NCI-H1930 (cell line): ENCODE measurements at regions not wholly inside any gene's neighbourhood (a gene's known extent, or its start where the extent isn't known, plus 50 kb on each side); places are given as distances from the start of the nearest gene placed in this dataset.
"Not testable (repeated sequence)": the region's sequence is repeated elsewhere in the genome, so short reads cannot be mapped to it uniquely, and the experiment has no call there.

ENCODE experiments used
- DNase-seq, 2 experiments: peaks; one replicate each; lab custom pipeline; 2025; lab: John Stamatoyannopoulos, UW

DNA sequence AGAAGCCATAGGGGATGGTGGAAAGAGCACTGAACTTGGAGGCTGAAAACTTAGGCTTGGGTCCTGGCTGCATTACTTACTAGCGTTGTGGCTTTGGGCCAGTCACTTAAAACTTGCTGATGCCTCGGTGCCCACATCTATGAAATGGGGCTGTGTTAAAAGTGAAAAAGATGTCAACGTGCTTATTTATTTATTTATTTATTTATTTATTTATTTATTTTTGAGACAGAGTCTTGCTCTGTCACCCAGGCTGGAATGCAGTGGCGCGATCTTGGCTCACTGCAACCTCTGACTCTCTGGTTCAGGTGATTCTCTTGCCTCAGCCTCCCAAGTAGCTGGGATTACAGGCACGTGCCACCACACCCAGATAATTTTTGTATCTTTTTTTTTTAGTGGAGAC, 94.3 kb downstream of the MRM1 start:
- DNase-seq = not testable (repeated sequence)

DNA sequence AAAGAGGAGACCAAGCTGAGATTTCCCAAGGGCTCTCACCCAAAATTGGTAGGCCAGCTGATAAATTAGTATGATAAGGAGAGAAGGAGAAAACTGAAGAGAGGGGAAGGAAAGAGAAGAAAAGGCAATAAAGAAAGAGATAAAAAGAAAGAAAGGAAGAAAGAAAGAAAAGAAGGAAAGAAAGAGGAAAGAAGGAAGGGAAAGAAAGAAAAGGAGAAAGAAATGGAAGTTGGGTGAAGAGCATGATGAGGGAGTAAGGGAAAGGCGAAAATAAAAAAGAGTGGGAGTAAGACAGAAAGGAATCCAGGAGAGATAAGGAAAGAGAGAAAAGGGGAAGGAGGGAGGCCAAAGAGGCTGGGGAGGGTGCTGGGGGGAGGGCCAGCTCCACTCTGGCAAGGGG, 95.4 kb downstream of the MRM1 start:
- DNase-seq = no peak

DNA sequence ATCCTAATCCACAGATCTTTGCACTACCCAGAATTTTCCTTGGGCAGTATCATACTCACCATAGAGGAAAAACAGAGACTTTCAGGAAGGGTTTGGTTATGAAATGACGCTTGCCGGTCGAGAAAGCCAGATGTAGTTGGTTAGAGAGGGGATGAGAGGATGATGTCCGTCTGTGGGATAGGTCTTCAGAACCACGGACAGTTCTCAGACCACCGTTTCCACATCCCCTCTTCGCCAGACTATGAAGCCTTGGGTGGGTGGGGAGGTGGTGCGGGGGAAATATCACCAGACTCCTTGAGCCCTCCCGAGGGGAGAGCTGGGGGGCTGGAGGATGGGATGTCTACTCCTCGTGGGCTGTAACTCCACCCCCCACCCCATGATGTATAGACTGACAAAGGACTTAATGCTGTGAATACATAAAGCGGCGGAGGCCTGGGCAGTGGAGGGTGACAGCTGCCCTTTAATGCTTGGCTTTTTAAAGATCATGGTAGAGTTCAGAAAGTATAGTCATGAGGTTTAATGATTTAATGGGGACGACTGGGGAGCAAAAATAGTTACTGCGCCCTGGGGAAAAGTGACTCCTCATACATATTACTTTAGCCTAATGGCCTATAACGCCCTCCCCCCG, 96.6 kb downstream of the MRM1 start:
- DNase-seq = no peak

DNA sequence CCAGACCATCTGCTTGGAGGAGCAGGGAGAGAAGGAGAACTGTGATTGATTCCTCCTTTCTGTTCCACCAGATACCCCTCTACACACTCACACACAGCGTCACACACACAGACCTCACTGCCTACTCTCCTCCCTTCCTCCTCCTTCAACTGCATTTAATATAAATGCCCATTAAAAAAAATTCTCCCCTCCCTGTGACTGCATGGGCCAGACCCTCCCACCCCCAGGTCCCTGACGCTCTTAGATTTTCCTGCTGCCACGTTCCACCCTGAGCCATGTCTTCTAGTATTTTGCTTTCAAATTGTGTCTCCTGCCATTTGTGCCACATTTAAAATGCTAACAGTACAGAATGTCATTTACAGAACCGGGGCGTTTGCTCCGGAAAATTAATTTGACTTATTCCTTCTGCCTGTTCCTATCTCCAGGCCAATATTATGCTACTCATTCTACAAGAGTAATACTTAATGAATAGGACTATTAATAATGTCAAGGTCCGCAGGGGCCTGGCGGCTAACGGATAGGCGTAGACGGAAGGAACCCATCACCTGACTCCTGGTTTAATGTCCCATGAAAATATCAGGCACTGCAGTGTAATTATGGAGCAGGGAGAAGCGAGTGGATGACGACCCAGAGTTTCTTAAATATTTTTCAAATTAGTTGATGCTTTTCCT, 100.2 kb downstream of the MRM1 start:
- DNase-seq = no peak

DNA sequence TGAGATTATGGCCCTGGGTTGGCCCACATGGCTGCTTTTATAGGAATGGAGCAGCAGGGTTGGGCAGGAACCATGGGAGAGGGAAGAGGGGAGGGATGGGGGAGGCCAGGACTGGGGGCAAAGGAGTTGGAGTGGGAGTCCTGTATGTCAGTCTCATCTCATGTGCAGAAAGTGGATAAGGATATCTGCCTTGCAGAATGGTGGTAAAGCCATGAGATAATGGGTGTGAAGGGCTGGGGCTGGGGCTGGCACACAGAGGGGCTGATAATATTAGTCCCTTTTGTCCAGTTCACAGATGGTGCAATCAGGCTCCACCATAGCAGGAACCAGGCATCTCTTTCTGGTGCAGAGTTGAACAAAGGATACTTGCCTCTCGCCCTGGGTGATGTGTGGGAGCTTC, 101.3 kb downstream of the MRM1 start:
- no peak for DNase-seq

DNA sequence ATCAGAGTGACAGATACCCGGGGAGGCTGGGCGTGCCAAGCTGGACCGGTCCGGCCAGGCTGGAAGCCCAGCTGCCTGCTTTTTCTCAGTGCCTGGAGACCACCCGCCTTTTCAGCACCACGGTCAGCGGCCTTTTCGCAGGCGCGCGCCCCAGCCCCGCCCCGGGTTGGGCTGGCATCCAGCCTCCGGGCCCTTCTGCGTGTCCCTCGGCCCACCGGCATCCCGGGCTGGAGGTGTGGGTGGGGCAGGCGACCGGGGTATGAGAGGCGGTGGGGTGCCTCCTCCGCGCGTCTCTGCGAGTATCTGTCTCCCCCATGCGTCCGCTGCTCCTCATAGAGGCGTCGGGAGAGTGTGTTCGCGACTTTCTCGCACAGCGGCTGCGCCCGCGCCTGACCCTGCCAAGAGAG, 102.5 kb downstream of the MRM1 start:
- no peak for DNase-seq

DNA sequence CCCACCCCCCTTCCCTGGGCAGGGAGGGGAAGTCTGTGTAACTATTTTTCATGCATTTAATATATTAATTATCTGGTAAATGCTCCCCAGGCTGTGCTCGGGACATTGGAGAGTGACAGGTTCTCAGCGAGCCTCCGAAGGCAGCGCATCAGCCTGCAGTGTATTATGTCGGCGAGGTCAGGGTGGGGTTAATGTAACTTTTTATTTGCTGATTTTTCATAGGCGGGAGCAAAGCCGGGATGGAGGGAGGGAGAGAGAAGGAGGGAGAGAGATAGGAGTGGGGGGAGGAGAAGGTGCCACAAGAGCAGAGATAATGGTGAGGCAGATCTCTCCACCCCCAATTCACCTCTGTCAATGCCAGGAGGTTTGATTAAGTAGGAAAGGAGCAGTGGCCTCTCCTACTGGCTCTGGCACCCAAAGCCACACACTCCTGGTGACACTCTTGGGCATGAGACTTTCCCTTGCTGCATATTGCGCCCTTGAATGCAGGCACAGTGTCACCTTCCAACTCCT, 104.0 kb downstream of the MRM1 start:
- DNase-seq = no peak

DNA sequence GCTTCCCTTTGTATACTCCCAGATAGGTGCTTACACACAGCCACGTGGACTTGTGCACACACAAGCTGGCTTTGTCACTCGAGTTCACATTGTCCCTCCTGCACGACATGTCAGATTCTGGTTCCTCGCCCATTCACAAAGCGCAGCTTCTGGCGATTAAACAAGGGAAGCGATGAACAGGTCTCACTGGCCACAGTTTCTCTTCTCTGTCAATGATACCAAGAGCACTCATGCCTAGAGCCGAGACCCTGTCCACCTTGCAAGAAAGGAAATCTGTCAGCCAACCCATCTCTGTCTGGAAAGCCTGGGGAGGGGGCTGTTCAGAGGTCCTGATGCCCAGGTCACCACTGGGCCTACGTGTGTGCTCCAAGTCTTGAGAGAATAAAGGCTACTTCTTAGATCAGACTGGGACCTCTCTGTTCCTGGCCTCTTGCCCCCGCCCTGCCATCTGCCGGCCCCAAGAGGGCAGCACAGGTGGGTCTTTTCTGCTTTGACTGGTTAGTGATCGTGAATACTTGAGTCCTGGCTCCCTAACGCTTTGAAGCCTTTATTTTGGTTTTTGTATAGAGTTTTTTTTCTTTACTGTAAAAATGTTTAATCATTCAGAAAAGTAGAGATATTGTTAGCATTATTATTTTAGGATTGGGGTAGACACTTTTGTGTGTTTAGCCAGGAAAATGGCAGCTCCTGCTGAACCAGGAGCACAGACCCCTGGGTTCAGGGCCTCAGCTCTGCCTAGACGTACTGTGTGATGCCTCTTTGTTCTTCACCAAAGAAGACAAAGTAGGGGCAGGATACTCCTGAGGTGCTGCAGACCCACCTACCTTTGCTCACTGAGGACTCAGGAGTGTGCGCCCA, 104.7 kb downstream of the MRM1 start:
- peak; percentile 47 to 61 for DNase-seq

DNA sequence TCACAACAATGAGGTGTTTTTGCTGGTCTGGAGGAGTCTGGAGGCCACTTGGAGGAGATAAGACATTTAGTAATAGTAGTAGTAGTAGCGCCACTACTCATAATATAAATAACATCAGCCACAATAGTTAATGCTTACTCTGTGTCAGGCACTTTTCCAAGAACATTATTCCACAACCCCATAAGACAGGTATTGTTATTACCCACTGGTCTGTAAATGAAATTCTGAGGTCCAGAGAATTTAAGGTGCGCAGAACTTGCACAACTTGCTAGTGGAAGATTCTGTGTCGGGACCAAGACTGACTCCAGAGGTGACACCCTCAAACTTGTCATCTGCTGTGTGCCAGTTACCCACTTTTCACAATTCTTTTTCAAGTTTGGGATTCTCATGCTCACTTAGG, 106.5 kb downstream of the MRM1 start:
- DNase-seq = no peak

DNA sequence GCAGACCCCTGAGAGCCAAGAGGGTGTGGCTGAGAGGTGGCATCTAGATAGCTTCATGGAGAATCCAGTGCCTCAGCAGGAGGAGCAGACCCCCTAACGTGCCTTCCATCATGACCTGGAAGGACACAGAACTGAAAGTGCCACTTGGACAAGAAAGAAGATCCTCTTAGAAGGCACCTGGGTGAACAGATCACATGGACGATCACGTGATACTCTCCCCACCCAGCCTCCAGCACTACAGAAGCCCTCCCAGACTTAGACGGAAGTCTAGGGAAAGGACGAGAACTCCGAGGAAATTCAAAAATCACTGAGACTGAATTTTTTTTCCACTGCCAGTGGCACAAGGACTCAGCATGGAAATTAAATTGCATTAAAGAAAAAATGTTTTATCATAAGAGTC, 113.4 kb downstream of the MRM1 start:
- no peak for DNase-seq

DNA sequence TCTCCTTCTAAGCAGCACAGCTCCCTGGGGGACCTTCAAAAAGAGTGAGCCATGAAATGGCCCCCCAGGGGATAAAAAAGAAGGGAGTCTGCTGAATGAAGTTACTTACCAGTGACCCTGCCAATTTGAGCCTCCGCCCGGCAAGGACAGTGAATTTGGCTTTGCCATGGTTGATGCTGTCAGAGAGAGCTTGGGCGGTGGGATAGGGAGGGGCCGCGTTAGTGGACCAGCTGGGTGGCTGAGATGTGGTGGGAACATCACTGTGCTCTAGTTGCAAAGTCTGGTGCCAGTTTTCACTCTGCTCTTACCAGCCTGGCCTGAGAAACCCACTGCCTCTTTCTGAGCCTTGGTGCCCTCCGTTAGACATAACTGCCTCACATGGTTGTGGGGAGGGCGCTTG, 114.6 kb downstream of the MRM1 start:
- no peak for DNase-seq

DNA sequence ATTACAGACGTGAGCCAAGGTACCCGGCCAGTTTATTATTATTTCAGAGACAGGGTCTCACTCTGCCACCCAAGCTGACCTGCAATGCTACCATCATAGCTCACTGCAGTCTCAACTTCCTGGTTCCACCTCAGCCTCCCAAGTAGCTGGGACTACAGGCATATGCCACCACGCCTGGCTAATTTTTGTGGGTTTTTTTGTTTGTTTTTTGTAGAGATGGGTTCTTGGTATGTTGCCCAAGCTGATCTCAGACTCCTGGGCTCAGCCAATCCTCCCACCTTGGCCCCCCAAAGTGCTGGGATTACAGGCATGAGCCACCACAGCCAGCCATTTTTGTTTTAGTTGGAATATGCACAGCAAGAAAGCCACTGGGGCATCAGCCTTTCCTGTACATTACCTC, 115.7 kb downstream of the MRM1 start:
- no peak for DNase-seq

DNA sequence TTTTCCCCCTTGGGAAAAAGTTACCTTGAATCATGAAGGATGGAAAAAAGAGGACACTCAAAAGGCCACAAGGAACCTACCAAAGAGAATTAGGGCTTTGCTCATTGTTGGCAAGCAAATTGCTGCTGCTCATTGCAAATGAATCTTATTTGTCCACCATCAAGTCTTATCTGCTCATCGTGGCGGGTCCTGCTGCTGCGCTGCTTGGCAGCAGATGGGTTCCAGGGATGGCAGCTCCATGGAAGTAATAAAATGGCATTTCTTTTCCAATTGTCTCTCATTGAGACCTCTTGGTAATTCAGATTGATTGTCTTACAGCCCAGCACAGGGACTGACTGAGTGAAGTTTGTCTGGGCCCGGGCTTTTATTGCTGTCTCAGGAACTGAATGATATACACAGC, 118.7 kb downstream of the MRM1 start:
- no peak for DNase-seq

DNA sequence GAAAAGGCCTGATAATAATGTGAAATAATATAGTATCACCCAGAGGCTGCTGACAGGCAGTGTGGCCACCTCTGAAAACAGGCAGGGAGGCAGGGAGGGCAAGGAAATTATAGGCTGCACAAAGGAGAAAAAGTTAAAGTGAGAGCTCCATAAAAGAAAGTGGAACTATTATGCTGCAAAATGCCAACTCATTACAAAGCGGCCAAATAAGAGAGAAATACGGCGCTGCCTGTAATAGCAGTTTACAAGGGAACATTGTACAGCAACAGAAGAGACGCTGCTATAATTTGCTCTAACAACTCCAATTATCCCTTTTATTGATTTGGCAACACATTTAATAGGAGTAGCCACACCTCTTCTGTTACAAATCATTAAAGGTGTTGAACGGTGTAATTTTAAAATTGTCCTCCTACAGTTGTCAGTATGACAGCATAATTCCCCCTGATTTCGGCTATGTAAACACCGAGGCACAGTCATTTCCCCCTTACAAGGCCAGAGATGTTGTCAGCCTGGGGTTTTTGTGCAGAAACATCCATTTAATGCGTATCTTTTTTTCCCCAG, 120.3 kb downstream of the MRM1 start:
- DNase-seq = peak; percentile 87 to 92

DNA sequence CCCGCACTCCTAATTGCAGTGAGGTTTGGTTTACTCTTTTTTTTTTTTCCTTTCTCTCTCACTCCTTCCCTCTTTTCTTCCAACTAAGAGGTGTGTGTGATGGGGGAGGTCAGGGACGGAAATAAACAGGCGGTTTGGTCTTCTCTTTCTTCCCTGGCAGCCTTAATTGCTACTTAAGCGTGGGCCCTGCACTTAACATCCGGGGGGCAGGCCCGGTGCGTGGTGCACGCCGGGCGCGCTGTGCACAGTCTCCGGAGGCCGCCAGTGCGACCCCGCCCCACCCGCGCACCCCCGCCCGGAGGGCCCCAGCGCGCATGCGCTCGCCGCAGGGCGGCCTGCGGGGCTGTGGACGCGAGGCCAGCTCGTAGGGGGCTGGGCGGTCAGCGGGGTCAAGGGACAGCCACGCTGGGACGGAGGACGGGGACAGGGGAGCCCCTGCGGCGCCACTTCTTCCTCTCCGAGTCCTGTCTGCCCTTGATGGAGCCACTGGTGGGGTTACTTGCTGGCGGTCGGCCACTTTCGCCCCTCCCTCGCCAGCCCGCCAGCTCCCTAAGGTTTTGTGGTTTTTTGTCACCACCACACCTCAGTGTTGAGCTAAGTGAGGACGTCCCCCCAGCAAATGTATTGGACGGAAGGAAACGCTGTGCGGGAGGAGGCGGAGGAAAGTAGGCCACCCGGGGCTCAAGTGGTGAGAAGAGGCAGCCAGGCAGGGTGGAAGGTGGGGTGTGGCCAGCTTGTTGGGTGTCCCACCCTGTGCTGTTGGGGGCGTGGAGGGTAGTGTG, 120.9 kb downstream of the MRM1 start:
- DNase-seq = peak; percentile 86

DNA sequence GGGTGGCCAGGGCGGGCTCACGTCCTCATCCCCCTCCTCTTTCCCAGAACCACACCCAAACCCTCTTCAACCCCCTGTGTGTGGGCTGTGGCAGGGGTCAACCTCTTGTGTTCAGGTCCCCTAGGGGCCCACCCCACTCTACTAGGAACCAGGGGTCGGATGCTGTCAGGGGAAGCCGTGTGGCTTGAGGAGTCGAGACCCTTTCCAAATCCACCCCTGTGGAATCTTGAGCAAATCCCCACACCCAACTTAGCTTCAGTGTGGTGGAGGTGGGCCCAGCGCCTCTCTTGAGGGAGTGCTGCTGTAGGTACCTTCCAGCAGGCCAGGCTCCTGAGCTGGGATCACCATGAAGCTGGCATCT, 121.5 kb downstream of the MRM1 start:
- DNase-seq = no peak

DNA sequence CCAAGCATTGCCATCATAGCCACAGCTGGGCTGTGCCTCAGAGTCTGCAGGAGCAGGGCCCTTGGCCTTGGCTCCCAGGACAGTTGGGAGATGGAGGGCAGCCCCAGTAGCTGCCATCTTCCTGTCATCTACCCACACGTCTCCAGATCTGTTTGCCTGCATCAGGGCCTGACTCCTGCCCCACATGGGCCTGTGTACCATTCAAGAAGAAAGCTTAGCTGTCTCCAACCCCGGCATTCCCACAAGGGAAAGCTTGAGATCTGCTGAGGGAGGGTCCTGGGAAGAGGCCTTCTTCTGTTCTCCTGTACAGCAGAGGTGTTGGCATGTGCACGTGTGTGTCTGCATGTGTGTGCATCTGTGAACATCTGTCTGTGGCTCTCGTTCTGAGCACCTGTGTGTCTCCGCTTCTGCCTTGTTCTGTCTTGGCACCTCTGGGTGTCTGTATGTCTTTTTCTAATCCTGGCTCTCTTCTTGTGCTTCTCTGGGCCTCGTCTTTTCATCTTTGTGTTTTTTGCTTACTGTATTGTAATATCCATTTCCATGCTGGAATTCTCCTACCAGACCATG, 122.2 kb downstream of the MRM1 start:
- peak in 1 of 2 experiments; percentile 23 for DNase-seq

DNA sequence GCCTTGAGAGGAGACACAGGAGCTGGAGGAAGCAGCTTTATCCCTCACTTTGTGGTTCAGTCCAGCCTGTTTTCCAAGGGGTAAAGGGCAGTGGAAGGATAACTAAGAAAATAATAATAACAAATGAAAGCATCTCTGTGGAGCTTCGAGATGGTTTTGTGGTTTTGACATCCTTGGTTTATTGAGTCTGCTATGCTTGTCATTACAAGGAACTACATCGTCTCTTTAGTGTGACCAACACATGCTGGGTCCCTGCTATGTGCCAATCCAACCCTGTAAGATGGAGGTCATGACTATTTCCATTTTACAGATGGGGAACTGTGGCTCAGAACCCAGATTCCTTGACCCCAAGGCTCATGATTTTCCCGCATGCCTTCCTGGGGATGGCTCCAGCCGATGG, 124.8 kb downstream of the MRM1 start:
- no peak for DNase-seq

DNA sequence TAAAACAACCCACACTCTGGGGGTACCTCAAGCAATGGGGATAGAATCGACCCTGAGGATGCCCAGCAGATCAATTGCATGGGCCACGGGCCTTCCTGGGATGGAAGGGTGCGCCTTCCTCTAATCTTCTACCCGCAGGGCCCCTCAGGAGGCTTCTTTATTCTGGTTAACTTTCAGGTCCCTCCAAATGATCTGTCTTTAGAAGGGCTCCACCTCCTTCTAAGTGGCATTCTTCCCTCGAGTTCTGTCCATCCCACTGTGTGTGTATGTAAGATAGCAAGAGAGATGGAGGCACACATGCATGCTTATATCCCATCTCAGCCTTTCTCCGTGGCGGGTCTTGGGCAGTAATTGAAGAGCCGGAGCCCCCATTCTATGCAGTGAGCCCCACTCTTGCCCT, 125.7 kb downstream of the MRM1 start:
- no peak for DNase-seq

DNA sequence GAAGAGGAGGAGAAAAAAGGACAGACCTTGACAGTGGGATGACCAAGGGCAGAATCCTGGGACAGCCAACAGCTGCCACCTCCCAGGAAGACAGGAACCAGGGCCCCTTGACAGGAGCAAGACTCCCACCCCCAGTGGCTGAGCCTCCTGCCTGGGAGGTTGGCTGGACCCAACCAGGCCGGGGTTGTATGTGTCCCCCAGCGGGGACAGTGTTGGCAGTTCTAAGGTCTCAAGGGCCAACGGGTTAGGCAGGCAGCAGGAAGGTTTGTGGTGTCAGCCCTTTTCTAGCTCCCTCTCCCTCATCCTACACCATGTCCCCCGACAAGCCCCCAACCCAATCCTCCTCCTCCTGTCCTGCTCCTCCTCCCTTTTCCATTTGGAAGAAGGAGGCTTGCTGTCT, 126.2 kb downstream of the MRM1 start:
- no peak for DNase-seq
